ENCODE measurements at regions not wholly inside any gene's neighbourhood (a gene's known extent, or its start where the extent isn't known, plus 50 kb on each side); places are given as distances from the start of the nearest gene placed in this dataset.
"Not testable (repeated sequence)": the region's sequence is repeated elsewhere in the genome, so short reads cannot be mapped to it uniquely, and the experiment has no call there.

- not testable (repeated sequence) for TF ChIP-seq ZNF133 (tag by site-specific recombination; IDR thresholded peaks at IDR 0.05); CTCF (tag by site-specific recombination; IDR thresholded peaks at IDR 0.05); ZNF792 (tag by site-specific recombination; IDR thresholded peaks at IDR 0.05); ZNF335 (tag by site-specific recombination; conservative IDR thresholded peaks at IDR 0.05); ZNF76 (tag by site-specific recombination; IDR thresholded peaks at IDR 0.05; ENCODE audit: borderline replicate concordance, low read depth); SP2 (tag by site-specific recombination; IDR thresholded peaks at IDR 0.05)
Measured at GRCh38 chrX:90458071-90458899, 536.6 kb downstream of the TGIF2LX start.
